Activated CD8-positive, alpha-beta T cell treated with anti-CD3 and anti-CD28 coated beads, Interleukin-2, amount 10 ng/mL, durations not matched to agents 7 days and 5 days (primary cell): ENCODE measurements at regions not wholly inside any gene's neighbourhood (a gene's known extent, or its start where the extent isn't known, plus 50 kb on each side); places are given as distances from the start of the nearest gene placed in this dataset.

ENCODE experiments used
- ATAC-seq: fragments of 150-1000 bp; cut with Tn5 transposase; one replicate; pipeline ENCODE4 v1.10.0; 2021; ENCODE audit warnings: moderate library complexity
- CTCF ChIA-PET: fragments of 350-600 bp; sonication (Branson Sonifier 250); formaldehyde crosslinking; loops from one replicate; lab custom pipeline; 2021; ENCODE audit warnings: antibody characterized with exemption; lab: Charles Lee
- POLR2A ChIA-PET: fragments of 350-600 bp; sonication (Branson Sonifier 250); formaldehyde crosslinking; loops from one replicate; lab custom pipeline; 2021; ENCODE audit warnings: antibody characterized with exemption; lab: Charles Lee
- DNase-seq: peaks from one replicate; pipeline ENCODE4 v3.0.0-alpha.2; 2020
- H3K27ac Mint-ChIP-seq: one replicate; pipeline ENCODE4 v1.8.0; 2021; ENCODE audit warnings: mild to moderate bottlenecking, mixed read lengths
- H3K27me3 Mint-ChIP-seq: one replicate; pipeline ENCODE4 v1.8.0; 2021; ENCODE audit warnings: low read depth, mixed read lengths
- H3K36me3 Mint-ChIP-seq: one replicate; pipeline ENCODE4 v1.8.0; 2021; ENCODE audit warnings: low read depth, mixed read lengths
- H3K4me1 Mint-ChIP-seq: one replicate; pipeline ENCODE4 v1.8.0; 2021; ENCODE audit warnings: low read depth, mixed read lengths
- H3K4me3 Mint-ChIP-seq: one replicate; pipeline ENCODE4 v1.8.0; 2021; ENCODE audit warnings: mild to moderate bottlenecking, mixed read lengths
- H3K9me3 Mint-ChIP-seq: one replicate; pipeline ENCODE4 v1.8.0; 2022; ENCODE audit warnings: mixed read lengths; ENCODE audit not compliant: insufficient read depth

DNA sequence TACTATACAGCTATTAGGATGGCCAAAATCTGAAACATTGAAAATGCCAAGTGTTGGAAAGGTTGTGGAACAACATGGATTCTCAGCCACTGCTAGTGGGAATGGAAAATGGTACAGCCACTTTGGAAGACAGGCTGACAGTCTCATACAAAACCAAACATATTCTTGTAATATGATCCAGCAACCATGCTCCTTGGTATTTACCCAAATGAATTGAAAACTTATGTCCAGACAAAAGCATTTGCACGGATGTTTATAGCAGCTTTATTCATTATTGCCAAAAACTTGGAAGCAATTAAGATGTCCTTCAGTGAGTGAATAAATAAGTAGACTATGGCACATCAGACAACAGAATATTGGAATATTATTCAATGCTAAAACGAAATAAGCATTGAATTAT lies 105.8 kb upstream of the DCLK2 start:
- no peak overlapping the region for H3K4me3 Mint-ChIP-seq

DNA sequence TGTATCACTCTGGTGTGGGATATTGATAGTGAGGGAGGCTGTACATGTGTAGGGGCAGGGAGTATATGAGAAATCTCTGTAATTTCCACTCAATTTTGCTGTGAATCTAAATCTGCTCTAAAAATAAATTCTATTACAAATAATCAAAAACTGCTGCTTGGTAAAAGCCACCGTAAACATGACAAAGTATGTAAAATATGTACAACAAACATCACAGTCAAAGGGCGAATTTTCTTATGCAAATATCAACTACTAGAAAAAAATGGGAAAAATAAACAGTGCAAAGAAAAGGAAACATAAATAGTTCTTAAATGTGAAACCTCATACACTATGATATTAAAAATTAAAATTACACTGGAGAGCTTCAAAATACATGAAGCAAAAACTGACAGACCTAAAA lies 105.1 kb upstream of the DCLK2 start:
- Mint-ChIP-seq H3K27me3 (peaks cover 12% of the 10 kb centered on the region), H3K9me3 (no peaks in the 10 kb centered on the region), H3K36me3 (no peaks in the 10 kb centered on the region), H3K4me1 (no peaks in the 10 kb centered on the region), H3K4me3 (no peak overlapping the region), H3K27ac (no peak overlapping the region)
- ATAC-seq (no peak), DNase-seq (no peak)
- ChIA-PET CTCF (no interaction called here), POLR2A (no interaction called here)

More for the DNA sequence above, 105.8 kb upstream of the DCLK2 start:
- no peak overlapping the region for H3K27ac Mint-ChIP-seq
- peaks cover 12% of the 10 kb centered on the region for H3K27me3 Mint-ChIP-seq
- DNase-seq (no peak), ATAC-seq (no peak)
- H3K4me1 Mint-ChIP-seq, result no peaks in the 10 kb centered on the region
- POLR2A ChIA-PET, result no interaction called here
- CTCF ChIA-PET, result no interaction called here
- no peaks in the 10 kb centered on the region for H3K36me3 Mint-ChIP-seq
- H3K9me3 Mint-ChIP-seq, result no peaks in the 10 kb centered on the region

DNA sequence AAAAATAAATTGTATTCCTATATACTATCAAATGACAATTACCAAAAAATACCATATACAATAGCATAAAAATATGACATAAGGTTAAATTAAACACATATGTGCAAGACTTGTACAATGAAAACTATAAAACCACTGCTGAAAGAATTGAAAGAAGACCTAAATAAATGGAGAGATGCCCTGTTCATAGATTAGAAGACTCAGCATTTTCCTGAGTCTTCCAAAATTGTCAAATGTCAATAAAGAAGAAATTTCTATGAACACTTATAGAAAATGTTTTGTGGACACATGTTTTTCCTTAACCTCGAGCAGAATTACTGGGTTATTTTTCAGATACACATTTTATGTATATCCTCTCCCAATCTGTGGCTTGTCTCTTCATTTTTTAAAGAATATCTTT lies 103.1 kb upstream of the DCLK2 start:
- Mint-ChIP-seq H3K36me3 (no peaks in the 10 kb centered on the region), H3K4me3 (no peak overlapping the region), H3K9me3 (no peaks in the 10 kb centered on the region), H3K27ac (no peak overlapping the region), H3K27me3 (peaks cover 14% of the 10 kb centered on the region), H3K4me1 (no peaks in the 10 kb centered on the region)
- DNase-seq, result no peak
- no peak for ATAC-seq
- ChIA-PET POLR2A (no interaction called here), CTCF (no interaction called here)

DNA sequence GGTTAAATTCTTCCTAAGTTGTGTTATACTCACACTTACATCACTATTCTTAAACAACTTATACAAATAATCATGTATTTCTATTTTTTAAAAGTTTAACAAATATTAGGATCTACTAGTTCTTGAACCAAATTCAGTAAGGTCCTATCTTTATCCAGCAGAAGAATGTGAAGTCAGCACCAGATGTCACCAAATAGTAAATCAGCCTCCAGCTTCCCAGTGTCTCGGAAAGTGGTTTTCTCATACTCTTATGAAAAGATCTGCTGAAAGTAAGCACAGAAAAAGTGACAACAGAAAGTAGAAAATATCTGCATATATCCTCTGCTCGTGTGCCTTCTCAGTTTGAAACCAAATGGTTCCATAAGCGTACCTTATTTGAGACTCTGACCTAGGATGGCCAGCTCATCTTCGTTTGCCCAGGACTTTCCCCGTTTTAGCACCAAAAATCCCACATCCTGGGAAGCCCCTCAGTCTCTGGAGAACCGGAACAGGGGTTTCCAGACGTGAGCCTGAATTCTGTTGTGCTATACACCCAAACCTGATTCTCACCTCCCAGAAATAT lies 98.0 kb upstream of the DCLK2 start:
- no peaks in the 10 kb centered on the region for H3K4me1 Mint-ChIP-seq

DNA sequence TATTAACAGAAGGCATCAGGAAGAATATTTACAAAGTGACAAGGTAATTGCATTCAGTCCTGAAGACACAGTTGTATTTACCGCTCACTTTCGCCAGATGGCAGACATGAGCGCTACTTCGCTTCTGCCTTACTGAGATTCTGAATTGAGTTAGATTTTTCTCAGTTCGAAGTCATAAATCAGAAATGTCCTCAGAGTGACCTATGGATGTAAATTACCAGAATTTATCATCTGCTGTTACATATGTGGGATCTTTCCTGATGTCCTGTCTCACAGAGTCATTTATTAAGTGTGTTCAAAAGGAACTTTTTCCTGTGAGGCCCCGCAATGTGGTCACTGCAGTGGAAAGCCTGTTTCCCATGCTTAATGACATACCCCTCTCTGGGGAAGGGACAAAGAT lies 97.3 kb upstream of the DCLK2 start:
- no peak for ATAC-seq
- Mint-ChIP-seq H3K36me3 (no peaks in the 10 kb centered on the region), H3K9me3 (no peaks in the 10 kb centered on the region), H3K27me3 (peaks cover 6% of the 10 kb centered on the region), H3K4me1 (peaks cover 4% of the 10 kb centered on the region), H3K4me3 (no peak overlapping the region), H3K27ac (no peak overlapping the region)
- ChIA-PET CTCF (interaction anchor here (0.9 to 1.2 kb wide), 3 partner anchors 17 to 886 kb away, joined by 3 to 5 read pairs (median 3); no protein-coding TSS in a partner anchor), POLR2A (no interaction called here)
- DNase-seq, result peak; percentile 61

More for the DNA sequence above, 98.0 kb upstream of the DCLK2 start:
- H3K27me3 Mint-ChIP-seq, result peaks cover 6% of the 10 kb centered on the region
- no peak overlapping the region for H3K4me3 Mint-ChIP-seq
- no peaks in the 10 kb centered on the region for H3K9me3 Mint-ChIP-seq
- POLR2A ChIA-PET, result no interaction called here
- no peak for DNase-seq
- CTCF ChIA-PET, result interaction anchor here (1.9 kb wide), 1 partner anchor 263 kb away, joined by 8 read pairs; no protein-coding TSS in a partner anchor
- no peak overlapping the region for H3K27ac Mint-ChIP-seq
- ATAC-seq, result no peak
- H3K36me3 Mint-ChIP-seq, result no peaks in the 10 kb centered on the region

DNA sequence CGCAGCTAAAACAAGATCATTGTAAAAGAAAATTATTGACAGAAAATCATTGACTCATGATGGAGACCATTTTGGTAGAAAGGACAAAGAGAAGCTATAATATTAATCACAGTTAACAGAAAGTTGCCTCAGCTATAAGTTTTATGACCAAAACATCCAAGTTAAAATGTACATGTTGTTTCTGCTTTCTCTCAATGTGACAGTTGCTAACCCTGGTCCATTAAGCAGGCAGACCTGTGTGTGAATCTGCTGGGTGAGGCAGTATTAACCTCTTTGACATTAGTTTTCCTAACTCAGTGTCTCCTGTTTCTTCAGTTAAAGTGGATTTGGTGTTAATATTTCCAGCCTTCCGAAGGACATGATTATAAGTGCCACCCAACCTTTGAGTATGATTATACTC lies 94.8 kb upstream of the DCLK2 start:
- Mint-ChIP-seq H3K9me3 (no peaks in the 10 kb centered on the region), H3K4me3 (no peak overlapping the region)
- CTCF ChIA-PET, result no interaction called here

DNA sequence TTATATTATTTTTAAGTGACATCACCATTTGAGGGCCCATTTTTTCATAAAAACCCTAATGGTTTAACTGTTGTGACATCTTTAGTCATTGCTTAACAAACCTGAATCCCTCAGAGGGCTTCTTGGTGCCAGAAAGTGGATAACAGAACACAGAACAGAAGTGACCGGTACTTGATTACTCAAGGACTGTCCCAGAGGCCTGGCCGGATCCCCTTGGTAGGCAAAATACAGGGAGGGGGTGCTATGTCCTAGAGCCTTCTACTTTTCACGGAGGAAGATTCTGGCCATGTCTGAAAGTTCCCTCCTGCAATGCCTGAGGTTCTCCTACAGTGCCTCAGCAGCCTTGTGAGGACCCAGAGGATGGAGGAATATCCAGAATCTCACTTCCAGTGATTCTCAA lies 94.3 kb upstream of the DCLK2 start:
- DNase-seq (no peak), ATAC-seq (no peak)
- POLR2A ChIA-PET, result no interaction called here
- no peak overlapping the region for H3K27ac Mint-ChIP-seq
- H3K27me3 Mint-ChIP-seq, result peaks cover 3% of the 10 kb centered on the region
- no peak overlapping the region for H3K4me3 Mint-ChIP-seq
- H3K4me1 Mint-ChIP-seq, result peaks cover 15% of the 10 kb centered on the region
- no peaks in the 10 kb centered on the region for H3K9me3 Mint-ChIP-seq
- CTCF ChIA-PET, result no interaction called here
- H3K36me3 Mint-ChIP-seq, result no peaks in the 10 kb centered on the region

More for the DNA sequence above, 94.8 kb upstream of the DCLK2 start:
- no peak overlapping the region for H3K27ac Mint-ChIP-seq
- DNase-seq (no peak), ATAC-seq (no peak)
- H3K36me3 Mint-ChIP-seq, result no peaks in the 10 kb centered on the region
- H3K27me3 Mint-ChIP-seq, result peaks cover 3% of the 10 kb centered on the region
- H3K4me1 Mint-ChIP-seq, result peaks cover 15% of the 10 kb centered on the region
- POLR2A ChIA-PET, result no interaction called here

DNA sequence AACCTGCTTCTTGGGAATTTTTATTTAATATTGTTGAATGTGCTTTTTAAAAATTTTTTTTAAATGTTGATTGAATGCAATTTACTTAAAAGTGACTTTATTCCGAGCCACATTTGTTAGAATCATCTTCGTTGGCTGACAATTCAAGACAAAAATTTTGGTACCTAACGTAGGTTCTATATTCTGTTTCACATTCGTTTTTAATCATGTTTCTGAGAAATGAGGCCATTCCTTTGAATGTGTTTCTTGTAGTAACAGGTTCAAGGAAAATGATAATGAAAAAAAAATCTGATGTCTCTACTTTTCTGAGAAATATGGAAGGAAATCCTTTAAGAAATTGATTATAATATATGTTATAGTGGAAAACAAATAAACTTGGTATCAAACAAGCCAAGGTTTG lies 92.3 kb upstream of the DCLK2 start:
- Mint-ChIP-seq H3K36me3 (no peaks in the 10 kb centered on the region), H3K9me3 (no peaks in the 10 kb centered on the region), H3K27ac (no peak overlapping the region), H3K27me3 (no peaks in the 10 kb centered on the region), H3K4me3 (no peak overlapping the region), H3K4me1 (peaks cover 15% of the 10 kb centered on the region)
- ATAC-seq, result no peak
- POLR2A ChIA-PET, result no interaction called here
- DNase-seq, result no peak
- CTCF ChIA-PET, result no interaction called here

DNA sequence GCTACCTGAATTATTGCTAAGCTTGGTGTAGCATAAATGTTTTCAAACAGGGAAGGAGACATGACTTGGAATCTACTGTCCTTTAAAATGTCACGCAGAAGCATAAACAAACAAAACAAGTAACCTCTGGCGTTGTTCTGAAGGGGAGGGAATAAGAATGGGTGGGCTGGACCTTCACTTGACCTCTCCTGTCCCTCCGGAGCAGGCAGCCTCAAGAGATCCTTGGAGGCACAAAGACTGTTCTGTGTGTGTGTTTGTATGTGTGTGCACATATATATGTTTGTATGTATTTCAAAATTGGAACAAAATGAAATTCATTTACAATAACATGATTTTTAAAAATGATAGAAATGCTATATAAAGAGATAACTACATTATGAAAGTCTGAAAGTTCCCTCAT lies 91.3 kb upstream of the DCLK2 start:
- ChIA-PET POLR2A (no interaction called here), CTCF (interaction anchor here (0.5 kb wide), 1 partner anchor 24 kb away, joined by 3 read pairs; no protein-coding TSS in a partner anchor)
- Mint-ChIP-seq H3K36me3 (no peaks in the 10 kb centered on the region), H3K4me1 (peaks cover 15% of the 10 kb centered on the region), H3K9me3 (no peaks in the 10 kb centered on the region), H3K27ac (no peak overlapping the region), H3K27me3 (no peaks in the 10 kb centered on the region), H3K4me3 (no peak overlapping the region)
- no peak for DNase-seq
- ATAC-seq, result no peak

DNA sequence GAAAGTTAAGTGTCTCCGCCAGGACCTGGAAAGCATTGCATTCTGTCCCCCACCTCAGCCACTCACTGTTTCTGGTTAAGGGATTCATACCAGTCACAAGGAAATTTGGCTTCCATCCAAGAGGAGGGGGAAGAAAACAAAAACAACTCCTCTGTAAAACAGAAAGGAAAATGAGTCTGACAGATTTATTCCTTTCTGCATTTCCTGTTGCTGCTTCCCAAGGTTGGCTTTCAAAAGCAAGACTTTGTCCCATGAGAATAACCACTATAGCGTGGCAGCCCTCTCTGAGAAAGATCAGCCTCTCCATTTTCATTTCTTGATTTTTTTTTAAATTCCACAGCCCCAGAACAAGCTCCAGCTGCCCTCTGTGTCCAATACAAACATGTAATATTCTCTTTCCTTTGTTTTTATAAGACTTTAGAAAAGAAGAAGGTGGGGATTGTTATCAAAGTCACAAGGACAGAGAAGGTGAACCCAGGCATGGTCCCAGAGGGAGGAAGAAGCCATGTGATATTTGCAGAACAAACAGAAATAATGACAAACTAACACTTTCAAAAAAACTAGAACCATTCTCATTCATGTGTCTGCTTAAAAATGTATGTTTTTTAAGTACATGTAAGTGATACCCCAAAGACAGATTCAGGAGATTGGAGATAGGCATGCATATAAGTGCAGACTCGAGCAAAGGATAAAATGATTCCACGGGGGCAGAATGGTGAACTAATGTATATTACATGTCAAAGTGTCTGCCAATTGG lies 90.7 kb upstream of the DCLK2 start:
- H3K4me3 Mint-ChIP-seq, result no peak overlapping the region
- ChIA-PET POLR2A (no interaction called here), CTCF (interaction anchor here (1.1 kb wide), 1 partner anchor 880 kb away, joined by 3 read pairs; no protein-coding TSS in a partner anchor)
- ATAC-seq, result no peak
- H3K27me3 Mint-ChIP-seq, result no peaks in the 10 kb centered on the region
- no peaks in the 10 kb centered on the region for H3K9me3 Mint-ChIP-seq
- DNase-seq, result no peak
- H3K27ac Mint-ChIP-seq, result no peak overlapping the region
- peaks cover 15% of the 10 kb centered on the region for H3K4me1 Mint-ChIP-seq
- no peaks in the 10 kb centered on the region for H3K36me3 Mint-ChIP-seq

DNA sequence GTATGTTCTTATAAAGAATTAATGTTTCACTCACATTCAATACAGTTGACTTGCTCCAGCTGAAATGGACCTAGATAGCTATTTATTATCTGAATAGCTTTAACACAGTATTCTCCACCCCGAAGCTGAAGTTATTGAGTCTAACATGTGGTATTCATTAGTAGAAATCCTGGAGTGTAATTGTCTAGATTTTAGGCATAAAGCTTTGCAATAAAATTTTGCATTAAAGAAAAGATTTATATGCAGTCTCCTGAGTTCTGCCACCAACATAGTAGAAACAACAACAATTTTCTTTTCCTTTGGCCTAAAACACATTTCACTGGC lies 90.2 kb upstream of the DCLK2 start:
- CTCF ChIA-PET, result interaction anchor here (1.1 kb wide), 1 partner anchor 879 kb away, joined by 3 read pairs; no protein-coding TSS in a partner anchor
- Mint-ChIP-seq H3K9me3 (no peaks in the 10 kb centered on the region), H3K27me3 (no peaks in the 10 kb centered on the region), H3K36me3 (no peaks in the 10 kb centered on the region), H3K27ac (no peak overlapping the region), H3K4me3 (no peak overlapping the region), H3K4me1 (peaks cover 15% of the 10 kb centered on the region)
- ATAC-seq (no peak), DNase-seq (no peak)
- POLR2A ChIA-PET, result no interaction called here

DNA sequence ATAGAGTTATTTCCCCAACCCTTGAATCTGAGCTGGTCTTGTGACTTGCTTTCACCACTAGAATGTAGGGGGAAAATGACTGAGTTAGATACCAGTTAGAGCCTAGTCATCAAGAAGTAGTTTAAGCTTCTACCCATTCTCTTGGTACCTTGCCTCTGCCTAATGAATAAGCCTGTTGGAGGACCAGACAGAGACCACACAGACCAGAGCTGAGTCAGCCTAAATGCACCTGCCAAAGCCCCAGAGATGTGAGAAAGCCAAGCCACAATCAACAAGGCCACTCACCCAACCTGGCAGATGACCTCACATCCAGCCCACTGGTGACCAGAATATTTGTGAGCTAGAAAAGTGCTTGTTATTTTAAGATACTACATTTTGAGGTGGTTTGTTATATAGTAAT lies 85.2 kb upstream of the DCLK2 start:
- Mint-ChIP-seq H3K4me3 (no peak overlapping the region), H3K4me1 (no peaks in the 10 kb centered on the region), H3K36me3 (no peaks in the 10 kb centered on the region), H3K27me3 (no peaks in the 10 kb centered on the region), H3K27ac (no peak overlapping the region), H3K9me3 (no peaks in the 10 kb centered on the region)
- ChIA-PET POLR2A (no interaction called here), CTCF (no interaction called here)
- no peak for ATAC-seq
- DNase-seq, result no peak
